Esophagus squamous epithelium (tissue), 5 donors: ENCODE measurements at regions not wholly inside any gene's neighbourhood (a gene's known extent, or its start where the extent isn't known, plus 50 kb on each side); places are given as distances from the start of the nearest gene placed in this dataset.

ENCODE experiments used
- DNase-seq: peaks from one replicate; lab custom pipeline; 2025; lab: John Stamatoyannopoulos, UW
- H3K27ac ChIP-seq, 4 donors: fragments of 200-600 bp; sonication (generic); one replicate each; pipeline ENCODE4 v1.5.1; 2016 to 2019; ENCODE audit warnings: mild to moderate bottlenecking in 1 of 4
- H3K27me3 ChIP-seq, 4 donors: fragments of 200-600 bp; sonication (generic); 1 replicate in 3 of 4; 2 replicates in 1 of 4; pipeline versions ENCODE4 v1.5.1 to v1.6.0; 2017 to 2021; ENCODE audit warnings: antibody characterized with exemption in 1 of 4
- H3K36me3 ChIP-seq, 3 donors: fragments of 200-600 bp; sonication (generic); one replicate each; pipeline ENCODE4 v1.5.1; 2016 to 2019
- H3K4me1 ChIP-seq, 3 donors: fragments of 200-600 bp; sonication (generic); one replicate each; pipeline ENCODE4 v1.5.1; 2017 to 2019
- H3K4me3 ChIP-seq, 4 donors: fragments of 200-600 bp; sonication (generic); 1 replicate in 3 of 4; 2 replicates in 1 of 4; pipeline ENCODE4 v1.5.1; 2016 to 2019; ENCODE audit warnings: mild to moderate bottlenecking in 2 of 4, moderate library complexity in 1 of 4
- H3K9me3 ChIP-seq, 3 donors: fragments of 200-600 bp; sonication (generic); one replicate each; pipeline ENCODE4 v1.5.1; 2016 to 2019
- CTCF ChIP-seq, 6 experiments: fragments of 450-650 bp in 4 of 6; fragments of 200-600 bp in 2 of 6; sonication (generic) in 2 of 6; IDR thresholded peaks; one replicate each; pipeline ENCODE4 v1.5.1; 2016 to 2019; ENCODE audit warnings: antibody characterized with exemption in 6 of 6, mild to moderate bottlenecking in 4 of 6, moderate library complexity in 4 of 6
- POLR2A ChIP-seq, 4 donors: fragments of 450-650 bp; IDR thresholded peaks; one replicate each; pipeline ENCODE4 v1.6.1; 2017; ENCODE audit warnings: antibody characterized with exemption in 4 of 4, mild to moderate bottlenecking in 4 of 4, moderate library complexity in 3 of 4
- WGBS, 2 donors: methylation state at CpG; one replicate each; pipeline ENCODE4 v1.1.5; 2018; 5-methylcytosine and 5-hydroxymethylcytosine counted together
- intact Hi-C: fragments of 100-400 bp; cut with DNase I; formaldehyde crosslinking; loops from one replicate; pipeline ENCODE4 v1.15.0; 2022
- donor health status: DM: yes; HTN: yes; CAD: no.

GRCh38 chr7:15891151-15891881 is 204.8 kb upstream of the MEOX2 start:
- Histone ChIP-seq H3K4me3 (no peak overlapping the region), H3K36me3 (no peaks in the 10 kb centered on the region), H3K4me1 (no peaks in the 10 kb centered on the region), H3K9me3 (peaks cover 0 to 5% (median 0%) of the 10 kb centered on the region in 3 donors), H3K27ac (no peak overlapping the region), H3K27me3 (no peaks in the 10 kb centered on the region)
- DNase-seq = no peak
- intact Hi-C loops = no loop called here
- TF ChIP-seq POLR2A (IDR thresholded peaks at IDR 0.05) (no peak), CTCF (IDR thresholded peaks at IDR 0.05) (no peak)

GRCh38 chr7:15889507-15889906 is 203.0 kb upstream of the MEOX2 start:
- H3K4me1 ChIP-seq = no peaks in the 10 kb centered on the region
- H3K27me3 ChIP-seq = no peaks in the 10 kb centered on the region
- peaks cover 0 to 4% (median 0%) of the 10 kb centered on the region in 3 donors for H3K9me3 ChIP-seq
- 50 to 61% methylated on average over 2 to 3 of the region's 3 CpGs for WGBS, 2 donors
- intact Hi-C loops = no loop called here
- H3K4me3 ChIP-seq = no peak overlapping the region
- no peaks in the 10 kb centered on the region for H3K36me3 ChIP-seq
- TF ChIP-seq POLR2A (IDR thresholded peaks at IDR 0.05) = no peak
- no peak for TF ChIP-seq CTCF (IDR thresholded peaks at IDR 0.05)
- no peak overlapping the region for H3K27ac ChIP-seq
- DNase-seq = no peak

- H3K4me1 ChIP-seq = no peaks in the 10 kb centered on the region
- H3K27ac ChIP-seq = no peak overlapping the region
- intact Hi-C loops = no loop called here
Measured at GRCh38 chr7:15888090-15888489, 201.6 kb upstream of the MEOX2 start.

GRCh38 chr7:15886626-15887025 is 200.1 kb upstream of the MEOX2 start:
- intact Hi-C loops = no loop called here
- no peak for TF ChIP-seq CTCF (IDR thresholded peaks at IDR 0.05)
- no peak for TF ChIP-seq POLR2A (IDR thresholded peaks at IDR 0.05)
- DNase-seq = no peak
- Histone ChIP-seq H3K4me3 (no peak overlapping the region), H3K27me3 (no peaks in the 10 kb centered on the region), H3K4me1 (no peaks in the 10 kb centered on the region), H3K36me3 (no peaks in the 10 kb centered on the region), H3K9me3 (no peaks in the 10 kb centered on the region), H3K27ac (no peak overlapping the region)
- WGBS, 2 donors = 73 to 88% methylated on average over 1 of the region's 1 CpG

More at GRCh38 chr7:15888090-15888489, 201.6 kb upstream of the MEOX2 start:
- Histone ChIP-seq H3K27me3 (no peaks in the 10 kb centered on the region), H3K9me3 (no peaks in the 10 kb centered on the region), H3K36me3 (no peaks in the 10 kb centered on the region), H3K4me3 (no peak overlapping the region)
- WGBS, 2 donors = 36 to 67% methylated on average over 1 of the region's 1 CpG
- TF ChIP-seq POLR2A (IDR thresholded peaks at IDR 0.05) (no peak), CTCF (IDR thresholded peaks at IDR 0.05) (no peak)
- DNase-seq = no peak

- no peak for TF ChIP-seq POLR2A (IDR thresholded peaks at IDR 0.05)
- TF ChIP-seq CTCF (IDR thresholded peaks at IDR 0.05) = no peak
- Histone ChIP-seq H3K36me3 (no peaks in the 10 kb centered on the region), H3K27ac (no peak overlapping the region), H3K27me3 (no peaks in the 10 kb centered on the region), H3K4me3 (no peak overlapping the region), H3K9me3 (no peaks in the 10 kb centered on the region), H3K4me1 (no peaks in the 10 kb centered on the region)
- intact Hi-C loops = no loop called here
- WGBS, 2 donors = 70 to 74% methylated on average over 2 of the region's 2 CpGs
- DNase-seq = no peak
Measured at GRCh38 chr7:15885678-15886077, 199.2 kb upstream of the MEOX2 start.
